PC-3 (cell line): ENCODE measurements at regions not wholly inside any gene's neighbourhood (a gene's known extent, or its start where the extent isn't known, plus 50 kb on each side); places are given as distances from the start of the nearest gene placed in this dataset.

ENCODE experiments used
- ATAC-seq: fragments of 200-7000 bp; cut with Tn5 transposase; 2 replicates; pipeline ENCODE4 v1.9.1; 2020; ENCODE audit warnings: mild to moderate bottlenecking, moderate library complexity
- BruUV-seq: library from RNA; stranded (reverse); fragments of 400-500 nt; replicated peaks from 2 replicates; lab custom pipeline; 2021; lab: Mats Ljungman, UMichigan
- CTCF ChIA-PET: fragments of 300-600 bp; sonication (Branson Sonifier 250); formaldehyde crosslinking; loops from one replicate; lab custom pipeline; 2022; ENCODE audit warnings: antibody characterized with exemption; lab: Charles Lee
- POLR2A ChIA-PET: fragments of 300-600 bp; sonication (Branson Sonifier 250); formaldehyde crosslinking; loops from one replicate; lab custom pipeline; 2022; ENCODE audit warnings: antibody characterized with exemption; ENCODE audit not compliant: unreplicated experiment; lab: Charles Lee
- DNase-seq: peaks from one replicate; pipeline ENCODE4 v3.0.0-alpha.2; 2015
- H2AFZ ChIP-seq: fragments of 300-600 bp; sonication (generic); 2 replicates; pipeline ENCODE4 v1.6.0; 2016; ENCODE audit warnings: antibody characterized with exemption, low read length
- H3F3A ChIP-seq: fragments of 300-600 bp; sonication (generic); one replicate; pipeline ENCODE4 v1.6.0; 2017; ENCODE audit warnings: antibody characterized with exemption, low read length, control low read depth, mild to moderate bottlenecking; ENCODE audit not compliant: unreplicated experiment
- H3K27ac ChIP-seq: fragments of 300-600 bp; sonication (generic); 2 replicates; pipeline ENCODE4 v1.5.1; 2016; ENCODE audit warnings: mild to moderate bottlenecking, low read length
- H3K27me3 ChIP-seq: fragments of 300-600 bp; sonication (generic); 2 replicates; pipeline ENCODE4 v1.6.1; 2016; ENCODE audit warnings: low read length, mixed read lengths
- H3K36me3 ChIP-seq: fragments of 300-600 bp; sonication (generic); 2 replicates; pipeline ENCODE4 v1.6.1; 2016; ENCODE audit warnings: low read depth, mixed run types, low read length, mixed read lengths
- H3K4me1 ChIP-seq: fragments of 300-600 bp; sonication (generic); 2 replicates; pipeline ENCODE4 v1.5.1; 2016; ENCODE audit warnings: low read length; ENCODE audit not compliant: insufficient read depth
- H3K4me2 ChIP-seq: fragments of 300-600 bp; sonication (generic); 2 replicates; pipeline ENCODE4 v1.6.0; 2016; ENCODE audit warnings: low read length
- H3K4me3 ChIP-seq: fragments of 300-600 bp; sonication (generic); 2 replicates; pipeline ENCODE4 v1.5.1; 2016; ENCODE audit warnings: mild to moderate bottlenecking, low read length, mixed read lengths
- H3K79me2 ChIP-seq: fragments of 300-600 bp; sonication (generic); 2 replicates; pipeline ENCODE4 v1.6.1; 2017; ENCODE audit warnings: low read length, mixed read lengths
- H3K9ac ChIP-seq: fragments of 300-600 bp; sonication (generic); 2 replicates; pipeline ENCODE4 v1.6.0; 2016; ENCODE audit warnings: mild to moderate bottlenecking, low read length
- H3K9me2 ChIP-seq: fragments of 300-600 bp; sonication (generic); replicated peaks from 2 replicates; pipeline ENCODE4 v1.6.1; 2016; ENCODE audit warnings: mixed run types, low read length, mixed read lengths
- H3K9me3 ChIP-seq: fragments of 300-600 bp; sonication (generic); 2 replicates; pipeline ENCODE4 v1.6.1; 2016; ENCODE audit warnings: low read length, mixed read lengths
- H4K20me1 ChIP-seq: fragments of 300-600 bp; sonication (generic); 2 replicates; pipeline ENCODE4 v1.6.1; 2016; ENCODE audit warnings: low read length, mixed read lengths
- CTCF ChIP-seq: fragments of 300-600 bp; sonication (generic); conservative IDR thresholded peaks from 2 replicates; pipeline ENCODE4 v1.5.1; 2017; ENCODE audit warnings: antibody characterized with exemption, low read depth, mild to moderate bottlenecking, low read length
- EZH2 ChIP-seq: fragments of 300-600 bp; sonication (generic); IDR thresholded peaks from one replicate; pipeline ENCODE4 v1.6.1; 2017; ENCODE audit warnings: antibody characterized with exemption, mild to moderate bottlenecking, low read length; ENCODE audit not compliant: unreplicated experiment
- EZH2phosphoT487 ChIP-seq: fragments of 300-600 bp; sonication (generic); IDR thresholded peaks from 2 replicates; pipeline ENCODE4 v1.6.1; 2018; ENCODE audit warnings: mild to moderate bottlenecking, antibody characterized with exemption, low read length, borderline replicate concordance
- intact Hi-C: fragments of 100-400 bp; cut with micrococcal nuclease; formaldehyde crosslinking; loops from 2 replicates; pipeline ENCODE4 v1.9.0; 2023

DNA sequence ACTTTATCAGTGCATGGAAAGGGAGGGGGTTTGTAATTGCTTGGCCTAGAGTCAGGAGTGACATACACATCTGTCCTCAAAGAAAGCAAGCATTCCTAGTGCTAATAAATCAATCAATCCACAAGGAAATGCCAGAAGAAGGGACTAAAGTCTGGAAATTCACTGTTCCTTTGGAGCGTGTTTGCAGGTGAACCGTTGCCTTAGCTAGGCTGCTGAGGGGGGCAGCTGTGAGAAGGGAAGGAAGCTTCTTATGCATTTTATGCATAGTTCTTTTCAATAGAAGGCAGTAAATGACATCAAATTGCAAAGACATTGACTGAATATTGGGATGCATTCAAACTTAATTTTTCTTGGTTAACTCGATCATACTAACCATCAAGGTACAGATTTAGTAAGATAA, 1092.5 kb upstream of the SEMA6A start:
- H3K4me3 ChIP-seq = no peak overlapping the region
- H3K4me2 ChIP-seq = no peak overlapping the region
- intact Hi-C loops = no loop called here
- no peaks in the 10 kb centered on the region for H3K27me3 ChIP-seq
- no peak overlapping the region for H2AFZ ChIP-seq
- ChIA-PET POLR2A (no interaction called here), CTCF (no interaction called here)
- no peaks in the 10 kb centered on the region for H4K20me1 ChIP-seq
- H3K27ac ChIP-seq = no peak overlapping the region
- no TSS peak for BruUV-seq
- no peaks in the 10 kb centered on the region for H3K36me3 ChIP-seq
- DNase-seq = no peak
- no peak overlapping the region for H3K9ac ChIP-seq
- no peaks in the 10 kb centered on the region for H3K4me1 ChIP-seq
- H3K79me2 ChIP-seq = no peaks in the 10 kb centered on the region
- no peaks in the 10 kb centered on the region for H3K9me3 ChIP-seq
- no peaks in the 10 kb centered on the region for H3F3A ChIP-seq
- no peak for ATAC-seq
- H3K9me2 ChIP-seq = no peaks in the 10 kb centered on the region
- TF ChIP-seq EZH2 (no peak), EZH2phosphoT487 (no peak), CTCF (no peak)

- ATAC-seq = no peak
- DNase-seq = no peak
- H3K9ac ChIP-seq = no peak overlapping the region
- H3K4me2 ChIP-seq = no peak overlapping the region
- no peaks in the 10 kb centered on the region for H3F3A ChIP-seq
- H2AFZ ChIP-seq = no peak overlapping the region
- intact Hi-C loops = no loop called here
- TF ChIP-seq EZH2 (no peak), EZH2phosphoT487 (no peak), CTCF (no peak)
- H3K36me3 ChIP-seq = no peaks in the 10 kb centered on the region
- no peak overlapping the region for H3K27ac ChIP-seq
- no peaks in the 10 kb centered on the region for H3K9me3 ChIP-seq
- BruUV-seq = no TSS peak
- H4K20me1 ChIP-seq = no peaks in the 10 kb centered on the region
- no peaks in the 10 kb centered on the region for H3K27me3 ChIP-seq
- H3K4me1 ChIP-seq = no peaks in the 10 kb centered on the region
- H3K79me2 ChIP-seq = no peaks in the 10 kb centered on the region
- no peaks in the 10 kb centered on the region for H3K9me2 ChIP-seq
- ChIA-PET POLR2A (no interaction called here), CTCF (no interaction called here)
- no peak overlapping the region for H3K4me3 ChIP-seq
Measured at GRCh38 chr5:117665121-117665520, 1090.5 kb upstream of the SEMA6A start.

- no peaks in the 10 kb centered on the region for H3K79me2 ChIP-seq
- H4K20me1 ChIP-seq = no peaks in the 10 kb centered on the region
- no peak overlapping the region for H3K9ac ChIP-seq
- H3K4me1 ChIP-seq = no peaks in the 10 kb centered on the region
- H3K36me3 ChIP-seq = no peaks in the 10 kb centered on the region
- no peak for DNase-seq
- H3K27me3 ChIP-seq = no peaks in the 10 kb centered on the region
- ATAC-seq = no peak
- H3K9me2 ChIP-seq = no peaks in the 10 kb centered on the region
- intact Hi-C loops = no loop called here
- H3K4me3 ChIP-seq = no peak overlapping the region
- CTCF ChIA-PET = no interaction called here
- TF ChIP-seq EZH2phosphoT487 (no peak), EZH2 (no peak), CTCF (no peak)
- BruUV-seq = no TSS peak
- POLR2A ChIA-PET = no interaction called here
- no peaks in the 10 kb centered on the region for H3F3A ChIP-seq
- H3K27ac ChIP-seq = no peak overlapping the region
- no peak overlapping the region for H2AFZ ChIP-seq
- no peaks in the 10 kb centered on the region for H3K9me3 ChIP-seq
- no peak overlapping the region for H3K4me2 ChIP-seq
Measured at GRCh38 chr5:117662361-117662760, 1087.7 kb upstream of the SEMA6A start.
